ENCODE measurements at regions not wholly inside any gene's neighbourhood (a gene's known extent, or its start where the extent isn't known, plus 50 kb on each side); places are given as distances from the start of the nearest gene placed in this dataset.

DNA sequence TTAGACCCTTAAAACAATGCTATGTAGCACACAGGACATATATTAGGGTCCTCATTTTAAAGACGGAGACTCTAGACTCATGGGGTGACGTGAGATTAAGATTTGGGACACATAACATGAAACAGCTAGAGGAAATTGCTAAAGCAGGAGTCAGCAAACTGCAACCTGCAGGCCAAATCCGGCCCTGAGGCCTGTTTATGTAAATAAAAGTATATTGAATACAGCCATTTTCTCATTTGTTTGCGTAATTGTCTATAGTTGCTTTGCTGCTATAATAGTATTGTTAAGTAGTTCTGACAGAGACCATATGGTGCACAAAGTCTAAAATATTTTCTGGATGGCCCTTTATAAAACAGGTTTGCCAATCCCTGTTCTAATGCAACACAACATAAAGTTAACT lies 115.5 kb downstream of the TMCO5A start:
- DNase-seq (ENCODE audit: insufficient read length) (no peak), FAIRE-seq (no peak)
- no peak for TF ChIP-seq POLR2A (IDR thresholded peaks at IDR 0.05; ENCODE audit: low read depth, low read length)
- TF ChIP-seq POLR2AphosphoS5 (IDR thresholded peaks at IDR 0.05; ENCODE audit: low read depth, low read length) = no peak
- no peak for TF ChIP-seq TAF1 (IDR thresholded peaks at IDR 0.05; ENCODE audit: borderline replicate concordance, low read depth, low read length)

- no peak for FAIRE-seq
- no peak for DNase-seq (ENCODE audit: insufficient read length)
- TF ChIP-seq POLR2A (IDR thresholded peaks at IDR 0.05; ENCODE audit: low read depth, low read length) = no peak
- TF ChIP-seq POLR2AphosphoS5 (IDR thresholded peaks at IDR 0.05; ENCODE audit: low read depth, low read length) = no peak
- no peak for TF ChIP-seq TAF1 (IDR thresholded peaks at IDR 0.05; ENCODE audit: borderline replicate concordance, low read depth, low read length)
These were observed 116.3 kb downstream of the TMCO5A start for GRCh38 chr15:38050529-38051448.

GRCh38 chr15:38053205-38053604 lies 118.8 kb downstream of the TMCO5A start:
- FAIRE-seq (no peak), DNase-seq (ENCODE audit: insufficient read length) (no peak)
- no peak for TF ChIP-seq TAF1 (IDR thresholded peaks at IDR 0.05; ENCODE audit: borderline replicate concordance, low read depth, low read length)
- no peak for TF ChIP-seq POLR2AphosphoS5 (IDR thresholded peaks at IDR 0.05; ENCODE audit: low read depth, low read length)
- TF ChIP-seq POLR2A (IDR thresholded peaks at IDR 0.05; ENCODE audit: low read depth, low read length) = no peak

GRCh38 chr15:38053776-38054175 lies 119.3 kb downstream of the TMCO5A start:
- DNase-seq (ENCODE audit: insufficient read length) (no peak), FAIRE-seq (no peak)

DNA sequence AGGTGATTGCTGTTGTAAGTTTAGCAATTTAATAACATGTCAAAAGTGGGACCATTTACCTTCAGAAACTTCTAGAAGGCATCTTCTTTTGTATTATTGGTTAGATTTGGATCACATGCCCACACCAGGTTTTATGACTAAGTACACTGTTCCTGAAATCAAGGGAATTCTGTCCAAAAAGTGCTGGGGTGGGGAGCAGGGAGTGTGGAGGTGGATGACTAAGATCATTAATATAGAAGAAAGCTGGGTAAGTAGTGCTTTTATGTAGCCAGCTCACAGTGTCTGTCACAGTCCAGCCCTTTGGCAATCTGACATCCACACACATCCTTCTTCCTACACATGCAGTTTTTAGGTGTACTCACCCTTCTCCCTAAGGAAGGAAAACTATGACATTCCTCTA lies 120.0 kb downstream of the TMCO5A start:
- TF ChIP-seq TAF1 (IDR thresholded peaks at IDR 0.05; ENCODE audit: borderline replicate concordance, low read depth, low read length) (no peak), POLR2A (IDR thresholded peaks at IDR 0.05; ENCODE audit: low read depth, low read length) (no peak), POLR2AphosphoS5 (IDR thresholded peaks at IDR 0.05; ENCODE audit: low read depth, low read length) (no peak)
- DNase-seq (ENCODE audit: insufficient read length) (no peak), FAIRE-seq (no peak)

More at GRCh38 chr15:38053776-38054175, 119.3 kb downstream of the TMCO5A start:
- no peak for TF ChIP-seq POLR2A (IDR thresholded peaks at IDR 0.05; ENCODE audit: low read depth, low read length)
- no peak for TF ChIP-seq TAF1 (IDR thresholded peaks at IDR 0.05; ENCODE audit: borderline replicate concordance, low read depth, low read length)
- TF ChIP-seq POLR2AphosphoS5 (IDR thresholded peaks at IDR 0.05; ENCODE audit: low read depth, low read length) = no peak

DNA sequence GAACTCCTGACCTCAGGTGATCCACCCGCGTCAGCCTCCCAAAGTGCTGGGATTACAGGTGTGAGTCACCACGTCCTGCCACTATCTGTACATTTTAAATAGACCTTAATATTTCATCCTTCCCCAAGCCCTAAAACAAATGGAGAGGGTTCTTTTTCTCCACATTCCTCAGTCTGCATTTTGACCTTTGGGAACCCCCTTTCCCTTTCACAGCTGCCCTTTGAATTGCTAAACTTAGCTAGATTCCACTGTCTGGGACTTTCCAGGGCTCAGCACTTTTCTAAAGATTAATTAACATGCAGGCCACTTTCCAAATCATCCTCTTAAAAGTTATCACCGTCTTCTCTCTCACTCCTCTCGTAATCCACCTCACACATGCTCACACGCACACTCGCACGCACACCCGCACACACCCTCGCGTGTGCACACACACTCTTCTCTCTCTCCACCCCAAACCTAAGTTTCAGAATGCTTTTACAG lies 124.2 kb downstream of the TMCO5A start:
- FAIRE-seq (peak; percentile 14), DNase-seq (ENCODE audit: insufficient read length) (no peak)
- TF ChIP-seq TAF1 (IDR thresholded peaks at IDR 0.05; ENCODE audit: borderline replicate concordance, low read depth, low read length) (no peak), POLR2AphosphoS5 (IDR thresholded peaks at IDR 0.05; ENCODE audit: low read depth, low read length) (no peak)

DNA sequence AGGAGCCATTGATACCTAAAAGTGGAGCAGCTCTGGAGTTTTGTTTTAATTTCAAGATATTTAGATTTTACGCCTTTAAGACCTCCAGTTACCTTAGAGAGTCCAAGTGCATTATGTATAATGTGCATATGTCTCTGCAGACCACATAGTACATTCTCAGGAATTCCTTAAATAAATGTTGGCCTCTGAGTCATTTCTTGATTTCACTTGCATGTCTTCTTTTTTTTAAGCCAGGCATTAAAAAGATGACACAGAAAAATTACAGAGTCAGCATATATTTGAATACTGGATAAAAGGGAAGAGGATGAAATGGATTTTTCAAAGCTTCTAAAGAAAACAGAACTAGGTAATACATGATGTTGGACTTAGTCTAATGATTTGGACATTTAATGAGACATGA lies 125.2 kb downstream of the TMCO5A start:
- no peak for FAIRE-seq
- no peak for DNase-seq (ENCODE audit: insufficient read length)
- TF ChIP-seq TAF1 (IDR thresholded peaks at IDR 0.05; ENCODE audit: borderline replicate concordance, low read depth, low read length) (no peak), POLR2AphosphoS5 (IDR thresholded peaks at IDR 0.05; ENCODE audit: low read depth, low read length) (no peak), POLR2A (IDR thresholded peaks at IDR 0.05; ENCODE audit: low read depth, low read length) (no peak)

GRCh38 chr15:38061856-38062649 lies 127.6 kb downstream of the TMCO5A start:
- FAIRE-seq (no peak), DNase-seq (ENCODE audit: insufficient read length) (no peak)
- TF ChIP-seq POLR2A (IDR thresholded peaks at IDR 0.05; ENCODE audit: low read depth, low read length) (no peak), TAF1 (IDR thresholded peaks at IDR 0.05; ENCODE audit: borderline replicate concordance, low read depth, low read length) (no peak), POLR2AphosphoS5 (IDR thresholded peaks at IDR 0.05; ENCODE audit: low read depth, low read length) (no peak)

DNA sequence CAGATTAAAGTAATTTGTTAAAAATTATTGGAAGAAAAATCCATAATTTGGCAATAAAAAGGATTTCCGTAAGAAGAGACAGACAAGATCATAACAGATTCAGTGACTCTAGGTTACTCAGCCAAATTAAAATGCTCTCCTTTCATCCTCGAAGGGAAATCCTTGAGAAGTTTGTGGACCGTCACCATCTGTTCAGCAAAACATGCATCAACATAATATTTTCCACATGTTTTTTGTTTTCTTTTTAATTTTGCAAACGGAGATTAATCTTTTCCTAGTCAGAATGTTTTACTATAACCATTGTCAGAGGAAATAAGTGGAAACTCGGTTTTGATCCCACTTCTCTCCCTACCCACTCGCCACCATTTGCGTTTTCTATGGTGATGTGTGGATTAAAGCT lies 128.3 kb downstream of the TMCO5A start:
- FAIRE-seq (no peak), DNase-seq (ENCODE audit: insufficient read length) (no peak)
- TF ChIP-seq POLR2AphosphoS5 (IDR thresholded peaks at IDR 0.05; ENCODE audit: low read depth, low read length) (no peak), POLR2A (IDR thresholded peaks at IDR 0.05; ENCODE audit: low read depth, low read length) (no peak), TAF1 (IDR thresholded peaks at IDR 0.05; ENCODE audit: borderline replicate concordance, low read depth, low read length) (no peak)

GRCh38 chr15:38065721-38066345 lies 131.4 kb downstream of the TMCO5A start:
- FAIRE-seq = no peak
- TF ChIP-seq POLR2AphosphoS5 (IDR thresholded peaks at IDR 0.05; ENCODE audit: low read depth, low read length) (no peak), TAF1 (IDR thresholded peaks at IDR 0.05; ENCODE audit: borderline replicate concordance, low read depth, low read length) (no peak), POLR2A (IDR thresholded peaks at IDR 0.05; ENCODE audit: low read depth, low read length) (no peak)
- no peak for DNase-seq (ENCODE audit: insufficient read length)

GRCh38 chr15:38066612-38067011 lies 132.2 kb downstream of the TMCO5A start:
- TF ChIP-seq POLR2A (IDR thresholded peaks at IDR 0.05; ENCODE audit: low read depth, low read length) (no peak), TAF1 (IDR thresholded peaks at IDR 0.05; ENCODE audit: borderline replicate concordance, low read depth, low read length) (no peak), POLR2AphosphoS5 (IDR thresholded peaks at IDR 0.05; ENCODE audit: low read depth, low read length) (no peak)
- no peak for DNase-seq (ENCODE audit: insufficient read length)
- no peak for FAIRE-seq

All from GM12892 (cell line).